DOHH2 (cell line): ENCODE measurements at regions not wholly inside any gene's neighbourhood (a gene's known extent, or its start where the extent isn't known, plus 50 kb on each side); places are given as distances from the start of the nearest gene placed in this dataset.

ENCODE experiments used
- H3F3A ChIP-seq: fragments of 200-600 bp; sonication (generic), shearing (Covaris generic); 2 replicates; pipeline ENCODE4 v1.6.0; 2016; ENCODE audit warnings: antibody characterized with exemption, mild to moderate bottlenecking; ENCODE audit not compliant: control insufficient read depth, insufficient read depth
- H3K27ac ChIP-seq: fragments of 200-600 bp; sonication (generic); 2 replicates; pipeline ENCODE4 v1.5.1; 2014; ENCODE audit warnings: low read depth, mild to moderate bottlenecking, low read length, moderate library complexity
- H3K27me3 ChIP-seq: fragments of 200-600 bp; sonication (generic); 2 replicates; pipeline ENCODE4 v1.6.1; 2014; ENCODE audit warnings: mild to moderate bottlenecking, low read length, mixed read lengths; ENCODE audit not compliant: control insufficient read depth
- H3K36me3 ChIP-seq: fragments of 200-600 bp; sonication (generic); 2 replicates; pipeline ENCODE4 v1.6.1; 2014; ENCODE audit warnings: mild to moderate bottlenecking, low read length, moderate library complexity, mixed read lengths; ENCODE audit not compliant: control insufficient read depth
- H3K4me1 ChIP-seq: fragments of 200-600 bp; sonication (generic); 2 replicates; pipeline ENCODE4 v1.6.1; 2014; ENCODE audit warnings: mild to moderate bottlenecking, low read length, mixed read lengths; ENCODE audit not compliant: control insufficient read depth
- H3K4me2 ChIP-seq: fragments of 200-600 bp; sonication (generic); 2 replicates; pipeline ENCODE4 v1.6.0; 2014; ENCODE audit warnings: mild to moderate bottlenecking, low read length, moderate library complexity
- H3K4me3 ChIP-seq: fragments of 200-600 bp; sonication (generic); 2 replicates; pipeline ENCODE4 v1.5.1; 2014; ENCODE audit warnings: mild to moderate bottlenecking, low read length, mixed read lengths
- H3K79me2 ChIP-seq: fragments of 200-600 bp; sonication (generic); 2 replicates; pipeline ENCODE4 v1.6.1; 2014; ENCODE audit warnings: mild to moderate bottlenecking, low read length, mixed read lengths; ENCODE audit not compliant: control insufficient read depth
- H3K9me2 ChIP-seq: fragments of 200-600 bp; sonication (generic); replicated peaks from 2 replicates; pipeline ENCODE4 v1.6.1; 2014; ENCODE audit warnings: mild to moderate bottlenecking, low read length, mixed read lengths; ENCODE audit not compliant: control insufficient read depth
- H3K9me3 ChIP-seq: fragments of 200-600 bp; sonication (generic); 2 replicates; pipeline ENCODE4 v1.6.1; 2014; ENCODE audit warnings: antibody characterized with exemption, low read length, mixed read lengths; ENCODE audit not compliant: control insufficient read depth, insufficient read depth
- H4K20me1 ChIP-seq: fragments of 200-600 bp; sonication (generic); 2 replicates; pipeline ENCODE4 v1.6.0; 2014; ENCODE audit warnings: low read depth, mild to moderate bottlenecking, antibody characterized with exemption, low read length, moderate library complexity; ENCODE audit not compliant: control insufficient read depth, insufficient read depth
- CTCF ChIP-seq: fragments of 200-600 bp; sonication (generic); IDR thresholded peaks from one replicate; pipeline ENCODE4 v1.5.1; 2014; ENCODE audit warnings: antibody characterized with exemption, mild to moderate bottlenecking, low read depth, low read length; ENCODE audit not compliant: poor library complexity, severe bottlenecking
- EZH2phosphoT487 ChIP-seq: fragments of 200-600 bp; sonication (generic); IDR thresholded peaks from 2 replicates; pipeline ENCODE4 v1.6.1; 2017; ENCODE audit warnings: borderline replicate concordance, mild to moderate bottlenecking, antibody characterized with exemption, low read length, moderate library complexity, mixed read lengths

- Histone ChIP-seq H3K27me3 (no peaks in the 10 kb centered on the region), H3K9me2 (no peaks in the 10 kb centered on the region), H3K4me1 (no peaks in the 10 kb centered on the region)
Observed at GRCh38 chr12:115802767-115803166, 474.7 kb downstream of the MED13L start.

GRCh38 chr12:115801871-115802270 lies 475.6 kb downstream of the MED13L start:
- Histone ChIP-seq H3F3A (no peaks in the 10 kb centered on the region), H3K4me2 (no peak overlapping the region), H3K79me2 (no peaks in the 10 kb centered on the region), H3K9me3 (no peaks in the 10 kb centered on the region), H3K4me1 (no peaks in the 10 kb centered on the region), H3K27ac (no peak overlapping the region), H3K4me3 (no peak overlapping the region), H3K27me3 (no peaks in the 10 kb centered on the region), H3K9me2 (no peaks in the 10 kb centered on the region), H4K20me1 (no peaks in the 10 kb centered on the region), H3K36me3 (no peaks in the 10 kb centered on the region)
- TF ChIP-seq CTCF (no peak), EZH2phosphoT487 (no peak)

More at GRCh38 chr12:115802767-115803166, 474.7 kb downstream of the MED13L start:
- Histone ChIP-seq H3K27ac (no peak overlapping the region), H3K4me2 (no peak overlapping the region), H3F3A (no peaks in the 10 kb centered on the region), H3K36me3 (no peaks in the 10 kb centered on the region), H4K20me1 (no peaks in the 10 kb centered on the region), H3K79me2 (no peaks in the 10 kb centered on the region), H3K4me3 (no peak overlapping the region), H3K9me3 (no peaks in the 10 kb centered on the region)
- no peak for TF ChIP-seq EZH2phosphoT487
- no peak for TF ChIP-seq CTCF

- Histone ChIP-seq H3K4me3 (no peak overlapping the region), H3K9me2 (no peaks in the 10 kb centered on the region), H3K9me3 (no peaks in the 10 kb centered on the region), H3K4me2 (no peak overlapping the region), H3K27ac (no peak overlapping the region), H3K36me3 (no peaks in the 10 kb centered on the region), H3K4me1 (no peaks in the 10 kb centered on the region), H3K79me2 (no peaks in the 10 kb centered on the region), H3K27me3 (no peaks in the 10 kb centered on the region), H4K20me1 (no peaks in the 10 kb centered on the region), H3F3A (no peaks in the 10 kb centered on the region)
- TF ChIP-seq EZH2phosphoT487 (no peak), CTCF (no peak)
Observed at GRCh38 chr12:115799610-115800009, 477.9 kb downstream of the MED13L start.

GRCh38 chr12:115798309-115798917 lies 479.1 kb downstream of the MED13L start:
- Histone ChIP-seq H3K4me3 (no peak overlapping the region), H3K4me1 (no peaks in the 10 kb centered on the region), H3K9me2 (no peaks in the 10 kb centered on the region), H3K9me3 (no peaks in the 10 kb centered on the region), H3K4me2 (no peak overlapping the region), H3K79me2 (no peaks in the 10 kb centered on the region), H3K27me3 (no peaks in the 10 kb centered on the region), H3K36me3 (no peaks in the 10 kb centered on the region), H4K20me1 (no peaks in the 10 kb centered on the region), H3F3A (no peaks in the 10 kb centered on the region), H3K27ac (no peak overlapping the region)
- no peak for TF ChIP-seq CTCF
- no peak for TF ChIP-seq EZH2phosphoT487
